ENCODE measurements at regions not wholly inside any gene's neighbourhood (a gene's known extent, or its start where the extent isn't known, plus 50 kb on each side); places are given as distances from the start of the nearest gene placed in this dataset.

DNA sequence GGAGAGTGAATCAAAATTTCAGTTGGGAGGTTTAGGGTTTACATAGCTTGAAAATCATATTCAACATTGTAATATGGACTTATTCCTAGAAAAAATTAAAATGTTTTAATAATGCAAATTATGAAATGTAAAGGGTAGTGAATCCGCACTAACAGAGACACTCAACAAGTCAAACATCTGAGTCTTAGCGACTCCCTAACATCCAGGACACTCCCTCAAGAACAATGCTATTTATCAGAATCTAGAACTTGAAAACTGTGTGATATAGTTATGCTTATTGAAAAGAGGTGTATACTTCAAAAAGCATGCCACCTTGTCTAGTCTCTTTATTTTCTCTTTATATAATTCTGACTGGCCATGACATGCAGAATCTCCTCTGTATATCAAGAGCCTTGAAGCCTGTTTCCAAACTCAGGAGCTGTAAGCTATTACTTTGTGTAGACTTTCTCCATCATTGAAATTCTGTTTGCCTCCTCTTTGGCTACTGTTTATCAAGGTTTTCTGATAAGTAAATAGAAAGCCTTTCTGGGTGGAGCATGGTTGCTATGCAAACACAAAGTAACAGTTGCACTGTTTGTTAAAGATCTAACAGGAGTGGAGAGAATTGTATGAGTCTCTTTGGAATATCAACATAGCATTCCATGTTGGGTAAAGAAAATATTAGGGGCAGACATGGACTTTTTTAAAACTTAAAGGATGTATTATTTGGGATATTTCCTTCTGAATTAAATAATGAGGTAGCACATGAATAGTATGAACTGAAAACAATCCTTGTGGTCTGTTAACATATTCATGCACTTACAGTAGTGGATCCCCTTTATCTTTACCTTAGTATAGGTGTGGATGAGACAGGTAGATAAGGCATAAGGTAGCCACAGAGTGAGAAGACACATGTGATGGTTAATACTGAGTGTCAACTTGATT lies 56.4 kb upstream of the MBNL2 start:
- TF ChIP-seq, protein P1, sequence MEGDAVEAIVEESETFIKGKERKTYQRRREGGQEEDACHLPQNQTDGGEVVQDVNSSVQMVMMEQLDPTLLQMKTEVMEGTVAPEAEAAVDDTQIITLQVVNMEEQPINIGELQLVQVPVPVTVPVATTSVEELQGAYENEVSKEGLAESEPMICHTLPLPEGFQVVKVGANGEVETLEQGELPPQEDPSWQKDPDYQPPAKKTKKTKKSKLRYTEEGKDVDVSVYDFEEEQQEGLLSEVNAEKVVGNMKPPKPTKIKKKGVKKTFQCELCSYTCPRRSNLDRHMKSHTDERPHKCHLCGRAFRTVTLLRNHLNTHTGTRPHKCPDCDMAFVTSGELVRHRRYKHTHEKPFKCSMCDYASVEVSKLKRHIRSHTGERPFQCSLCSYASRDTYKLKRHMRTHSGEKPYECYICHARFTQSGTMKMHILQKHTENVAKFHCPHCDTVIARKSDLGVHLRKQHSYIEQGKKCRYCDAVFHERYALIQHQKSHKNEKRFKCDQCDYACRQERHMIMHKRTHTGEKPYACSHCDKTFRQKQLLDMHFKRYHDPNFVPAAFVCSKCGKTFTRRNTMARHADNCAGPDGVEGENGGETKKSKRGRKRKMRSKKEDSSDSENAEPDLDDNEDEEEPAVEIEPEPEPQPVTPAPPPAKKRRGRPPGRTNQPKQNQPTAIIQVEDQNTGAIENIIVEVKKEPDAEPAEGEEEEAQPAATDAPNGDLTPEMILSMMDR (conservative IDR thresholded peaks at IDR 0.05 in 1 of 2, IDR thresholded peaks at IDR 0.05 in 1 of 2; ENCODE audit: extremely low read depth in 1 of 2, insufficient read depth in 1 of 2, low read depth in 1 of 2, low read length in 2 of 2), result no peak
- no peak for TF ChIP-seq EZH2 (IDR thresholded peaks at IDR 0.05; ENCODE audit: borderline replicate concordance, low read length)

Measured in mammary epithelial cell (primary cell).